GM13977 (cell line): ENCODE measurements at regions not wholly inside any gene's neighbourhood (a gene's known extent, or its start where the extent isn't known, plus 50 kb on each side); places are given as distances from the start of the nearest gene placed in this dataset.

Experiments used
- DNase-seq: peaks from one replicate; pipeline ENCODE4 v3.0.0; 2012; ENCODE audit warnings: low spot score
- in situ Hi-C: fragments of 300-500 bp; cut with MboI; formaldehyde crosslinking; loops from one replicate; pipeline ENCODE4 v1.12.0; 2022; ENCODE audit warnings: low sequenced_read_pairs, low pct_unique_long_range_greater_than_20kb, mixed read lengths, inconsistent platforms; ENCODE audit not compliant: unreplicated experiment
- TF ChIP-seq, protein P1 (sequence below): IDR thresholded peaks from 2 replicates; pipeline ENCODE4 v1.5.1; 2012; ENCODE audit warnings: mild to moderate bottlenecking, control low read depth; ENCODE audit not compliant: insufficient read depth; ENCODE audit errors: extremely low read depth, missing control alignments

DNA sequence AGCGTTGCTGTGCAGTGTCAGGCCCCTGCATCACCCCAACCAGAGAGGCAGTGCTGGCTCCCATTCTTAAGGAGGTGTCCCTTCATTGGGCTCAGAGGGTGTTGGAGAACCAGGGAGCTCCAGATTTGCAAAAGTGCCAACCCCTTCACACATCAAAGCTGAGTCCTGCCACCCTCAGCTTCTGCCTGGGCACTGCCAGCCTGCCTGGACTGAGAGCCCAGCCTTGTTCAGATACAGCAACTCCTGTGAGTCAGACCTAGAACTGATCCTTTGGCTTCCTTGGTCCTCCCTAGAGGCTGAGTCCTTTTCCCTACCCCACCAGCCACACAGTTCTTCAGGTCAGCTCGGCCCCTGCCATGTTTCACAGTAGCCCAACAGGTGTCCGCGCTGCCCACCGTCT lies 424.9 kb upstream of the MYT1L start:
- in situ Hi-C loops, result no loop called here
- TF ChIP-seq, protein P1, sequence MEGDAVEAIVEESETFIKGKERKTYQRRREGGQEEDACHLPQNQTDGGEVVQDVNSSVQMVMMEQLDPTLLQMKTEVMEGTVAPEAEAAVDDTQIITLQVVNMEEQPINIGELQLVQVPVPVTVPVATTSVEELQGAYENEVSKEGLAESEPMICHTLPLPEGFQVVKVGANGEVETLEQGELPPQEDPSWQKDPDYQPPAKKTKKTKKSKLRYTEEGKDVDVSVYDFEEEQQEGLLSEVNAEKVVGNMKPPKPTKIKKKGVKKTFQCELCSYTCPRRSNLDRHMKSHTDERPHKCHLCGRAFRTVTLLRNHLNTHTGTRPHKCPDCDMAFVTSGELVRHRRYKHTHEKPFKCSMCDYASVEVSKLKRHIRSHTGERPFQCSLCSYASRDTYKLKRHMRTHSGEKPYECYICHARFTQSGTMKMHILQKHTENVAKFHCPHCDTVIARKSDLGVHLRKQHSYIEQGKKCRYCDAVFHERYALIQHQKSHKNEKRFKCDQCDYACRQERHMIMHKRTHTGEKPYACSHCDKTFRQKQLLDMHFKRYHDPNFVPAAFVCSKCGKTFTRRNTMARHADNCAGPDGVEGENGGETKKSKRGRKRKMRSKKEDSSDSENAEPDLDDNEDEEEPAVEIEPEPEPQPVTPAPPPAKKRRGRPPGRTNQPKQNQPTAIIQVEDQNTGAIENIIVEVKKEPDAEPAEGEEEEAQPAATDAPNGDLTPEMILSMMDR, result no peak
- no peak for DNase-seq

DNA sequence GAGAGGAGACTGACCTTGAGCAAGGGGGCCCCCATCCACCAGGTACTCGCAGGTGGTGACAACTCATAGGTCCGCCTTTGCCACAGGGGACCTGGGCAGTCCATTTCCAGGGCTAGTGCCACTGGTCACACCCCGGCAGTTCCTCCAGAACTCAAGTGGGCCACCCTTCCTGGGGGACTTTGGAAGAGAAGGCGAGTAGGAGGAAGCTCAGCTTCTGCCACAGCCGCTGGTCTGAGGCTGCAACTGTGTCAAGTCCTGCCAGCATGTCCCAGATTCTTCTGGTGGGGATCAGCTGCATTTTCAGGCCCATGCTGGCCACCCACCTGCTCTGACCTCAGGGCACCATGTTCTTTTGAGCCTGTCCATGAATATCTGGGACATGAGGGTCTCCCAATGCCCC lies 423.9 kb upstream of the MYT1L start:
- TF ChIP-seq, protein P1, result no peak
- DNase-seq, result no peak
- in situ Hi-C loops, result no loop called here

DNA sequence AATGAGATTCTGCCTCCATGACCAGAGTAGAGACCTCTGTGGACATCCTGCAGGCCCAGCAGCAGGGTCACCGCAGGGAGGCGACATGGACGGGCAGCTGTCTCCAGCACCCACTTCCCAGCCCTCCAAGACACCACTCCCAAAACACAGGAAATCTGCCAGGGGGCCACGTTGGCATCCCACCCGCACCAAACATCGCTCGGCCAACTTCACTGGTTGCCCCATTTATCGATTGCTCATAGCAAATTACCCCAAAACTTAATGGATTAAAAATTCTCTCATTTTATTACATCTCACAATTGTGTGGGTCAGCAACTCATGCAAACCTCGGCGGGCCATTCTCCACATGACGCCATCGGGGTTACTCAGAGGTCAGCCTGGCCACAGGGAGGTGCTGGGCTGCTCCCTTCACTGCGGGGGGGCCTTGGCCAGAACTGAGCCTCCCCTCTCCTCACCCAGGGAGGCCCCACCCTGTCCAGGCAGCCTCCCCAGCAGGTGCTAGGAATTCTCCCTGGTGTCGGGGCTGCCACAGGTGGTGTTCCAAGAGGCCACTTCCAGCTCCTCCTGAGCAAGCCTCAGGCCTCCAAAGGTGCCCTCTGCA lies 420.7 kb upstream of the MYT1L start:
- TF ChIP-seq, protein P1, result no peak
- no peak for DNase-seq
- in situ Hi-C loops, result no loop called here

DNA sequence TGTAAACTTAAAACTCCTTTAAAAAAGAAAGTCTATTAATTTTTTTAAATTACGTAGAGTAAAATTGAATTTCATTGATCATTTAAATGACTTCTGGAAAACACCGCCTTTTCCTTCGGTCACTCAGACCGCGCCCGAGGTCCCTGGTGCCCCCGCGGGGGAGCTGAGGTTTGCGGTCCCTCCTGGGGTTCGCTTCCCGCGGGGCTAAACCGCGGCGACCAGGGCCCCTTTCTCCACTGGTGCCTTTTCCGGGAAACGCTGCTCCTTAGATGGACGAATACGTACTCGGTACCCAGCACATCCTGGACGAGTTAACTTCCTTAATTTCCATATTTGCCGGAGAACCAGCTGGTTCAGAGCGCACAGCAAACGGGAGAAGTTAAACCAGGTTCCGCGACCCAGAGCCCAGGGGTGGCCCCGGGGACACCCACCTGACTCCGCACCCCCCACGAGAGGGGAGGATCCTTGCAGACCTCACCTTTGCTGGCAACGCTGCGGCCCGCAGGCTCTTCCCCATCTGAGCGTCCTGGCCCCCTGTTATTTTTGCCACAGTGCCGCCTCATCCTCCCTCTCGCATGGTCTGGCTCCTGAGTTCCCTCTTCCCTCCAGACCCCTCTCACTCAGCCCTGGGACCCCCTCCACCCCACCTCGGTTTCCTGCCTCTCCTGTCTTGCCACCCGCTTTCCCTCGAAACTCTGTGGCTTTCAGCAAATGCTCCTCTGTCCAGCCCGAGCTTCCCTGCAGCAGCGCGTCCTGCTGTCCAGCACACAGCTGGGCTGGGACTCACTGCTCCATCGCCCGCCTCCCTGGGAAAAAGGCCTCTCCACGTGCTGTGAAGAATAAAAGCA lies 420.0 kb upstream of the MYT1L start:
- no peak for DNase-seq
- TF ChIP-seq, protein P1, result no peak
- in situ Hi-C loops, result no loop called here

DNA sequence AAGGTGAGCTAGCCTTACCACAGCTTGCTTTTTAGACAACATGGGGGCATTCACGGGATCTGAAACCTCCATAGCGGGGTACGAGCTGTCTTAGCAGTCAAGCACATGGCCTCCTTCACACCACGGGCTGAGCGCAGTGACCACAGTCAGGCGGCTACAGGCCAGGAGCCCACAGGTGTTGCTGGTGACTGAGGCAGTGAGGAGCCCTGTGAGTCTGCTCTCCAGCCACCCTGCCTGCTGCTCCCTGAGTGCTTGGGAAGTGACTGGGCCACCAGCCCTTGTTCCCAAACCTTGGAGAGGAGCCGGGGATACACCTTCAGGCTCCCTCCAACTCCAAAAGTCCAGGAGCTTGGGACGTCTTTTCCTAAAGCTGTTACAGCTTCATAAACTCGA lies 418.1 kb upstream of the MYT1L start:
- DNase-seq, result no peak
- TF ChIP-seq, protein P1, result no peak
- in situ Hi-C loops, result no loop called here

DNA sequence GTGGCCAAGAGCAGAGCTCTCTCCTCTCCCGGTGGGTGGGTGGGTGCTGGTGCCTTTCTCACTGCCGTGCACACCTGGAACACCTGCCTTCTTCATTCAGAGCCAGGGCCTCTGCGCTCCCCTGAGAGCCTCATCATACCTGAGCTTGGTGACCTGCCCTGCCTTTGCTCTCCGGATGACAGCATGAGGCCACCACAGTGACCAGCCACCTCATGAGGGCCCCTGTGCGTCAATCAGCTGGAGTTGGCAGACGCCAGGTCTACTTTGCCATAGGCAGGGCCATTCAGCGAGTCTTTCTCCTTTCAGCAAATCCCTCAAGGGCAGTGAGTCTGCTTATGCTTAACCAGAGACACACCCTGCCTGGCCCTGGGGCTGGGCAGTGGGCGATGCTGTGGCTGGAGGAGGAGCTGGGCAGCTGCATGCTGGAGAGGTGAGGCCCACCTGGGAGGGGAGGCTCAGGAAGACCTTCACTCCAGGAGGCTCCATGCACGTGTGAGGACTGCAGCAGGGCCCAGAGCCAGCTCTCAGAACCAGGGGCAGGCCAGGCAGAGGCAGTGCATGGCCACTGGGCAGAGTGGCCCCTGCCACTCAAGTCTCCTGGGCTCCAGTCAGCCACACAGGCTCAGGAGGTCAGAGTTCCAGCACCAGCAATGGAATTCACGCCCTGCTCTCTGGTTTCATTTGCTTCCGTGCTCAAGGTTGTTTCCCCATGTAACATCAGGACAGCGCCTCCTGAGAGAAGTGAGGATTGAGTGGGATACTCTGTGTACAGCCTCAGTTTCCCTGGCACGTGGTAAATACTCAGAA lies 417.5 kb upstream of the MYT1L start:
- no peak for DNase-seq
- in situ Hi-C loops, result no loop called here
- TF ChIP-seq, protein P1, result no peak
